SH-SY5Y (cell line): ENCODE measurements at regions not wholly inside any gene's neighbourhood (a gene's known extent, or its start where the extent isn't known, plus 50 kb on each side); places are given as distances from the start of the nearest gene placed in this dataset.

Experiments
- GATA2 ChIP-seq: IDR thresholded peaks from 2 replicates; pipeline ENCODE4 v1.6.1; 2011; ENCODE audit warnings: mild to moderate bottlenecking, low read depth, low read length
- GATA3 ChIP-seq: IDR thresholded peaks from 2 replicates; pipeline ENCODE4 v1.6.1; 2011; ENCODE audit warnings: low read depth, mild to moderate bottlenecking, low read length, moderate library complexity

DNA sequence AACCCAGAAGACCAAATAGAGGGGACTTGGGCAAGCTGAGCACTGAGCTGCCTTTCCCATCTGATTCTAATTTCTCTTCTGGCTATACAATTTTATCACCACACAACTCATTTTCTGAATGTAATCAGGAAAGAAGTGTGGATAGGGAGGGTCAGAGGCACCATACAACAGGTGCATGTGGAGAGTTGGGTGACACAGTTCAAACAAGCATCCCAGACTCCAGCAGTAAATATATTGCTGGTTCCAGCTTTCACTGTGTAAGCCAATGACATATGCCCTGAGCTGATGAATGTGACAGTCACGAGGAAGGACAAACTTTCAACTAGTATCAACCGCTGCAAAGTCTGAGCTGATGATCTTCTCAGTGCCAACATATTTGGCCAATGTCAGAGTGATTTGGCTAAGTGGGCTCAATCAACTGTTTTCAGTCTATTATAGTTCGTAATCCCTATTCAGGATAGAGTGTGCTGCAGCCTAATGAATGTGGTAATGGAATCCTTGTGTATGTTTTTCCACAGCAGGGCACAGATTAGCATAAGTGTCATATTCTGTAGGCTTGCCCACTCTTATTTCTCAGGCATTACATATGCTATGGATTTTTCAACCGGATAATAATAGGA is 109.9 kb upstream of the MEIS1 start:
- TF ChIP-seq GATA2: no peak
- TF ChIP-seq GATA3: no peak

GRCh38 chr2:66324356-66324755 is 110.6 kb upstream of the MEIS1 start:
- no peak for TF ChIP-seq GATA3
- TF ChIP-seq GATA2: no peak

DNA sequence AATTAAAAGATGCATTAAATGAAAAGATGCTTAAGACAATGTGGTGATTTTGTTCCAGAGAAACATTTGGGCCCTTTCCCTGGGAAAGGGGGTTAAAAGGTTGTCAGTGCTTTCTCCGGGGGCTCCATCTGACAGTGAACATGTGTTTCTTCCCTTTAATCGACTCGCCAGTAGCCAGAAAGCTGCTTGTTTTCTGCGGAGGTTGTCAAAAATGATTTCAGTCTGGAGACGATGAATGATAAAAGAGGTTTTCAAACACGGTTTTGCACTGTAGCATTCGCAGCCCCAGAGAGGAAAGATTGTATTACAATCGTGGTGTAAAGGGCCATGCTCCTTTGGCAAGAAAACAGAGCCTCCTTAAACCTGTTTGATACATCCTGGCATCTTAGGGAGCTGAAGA is 111.5 kb upstream of the MEIS1 start:
- no peak for TF ChIP-seq GATA3
- peak; percentile 37; the same call in 1 of the 2 replicates for TF ChIP-seq GATA2

DNA sequence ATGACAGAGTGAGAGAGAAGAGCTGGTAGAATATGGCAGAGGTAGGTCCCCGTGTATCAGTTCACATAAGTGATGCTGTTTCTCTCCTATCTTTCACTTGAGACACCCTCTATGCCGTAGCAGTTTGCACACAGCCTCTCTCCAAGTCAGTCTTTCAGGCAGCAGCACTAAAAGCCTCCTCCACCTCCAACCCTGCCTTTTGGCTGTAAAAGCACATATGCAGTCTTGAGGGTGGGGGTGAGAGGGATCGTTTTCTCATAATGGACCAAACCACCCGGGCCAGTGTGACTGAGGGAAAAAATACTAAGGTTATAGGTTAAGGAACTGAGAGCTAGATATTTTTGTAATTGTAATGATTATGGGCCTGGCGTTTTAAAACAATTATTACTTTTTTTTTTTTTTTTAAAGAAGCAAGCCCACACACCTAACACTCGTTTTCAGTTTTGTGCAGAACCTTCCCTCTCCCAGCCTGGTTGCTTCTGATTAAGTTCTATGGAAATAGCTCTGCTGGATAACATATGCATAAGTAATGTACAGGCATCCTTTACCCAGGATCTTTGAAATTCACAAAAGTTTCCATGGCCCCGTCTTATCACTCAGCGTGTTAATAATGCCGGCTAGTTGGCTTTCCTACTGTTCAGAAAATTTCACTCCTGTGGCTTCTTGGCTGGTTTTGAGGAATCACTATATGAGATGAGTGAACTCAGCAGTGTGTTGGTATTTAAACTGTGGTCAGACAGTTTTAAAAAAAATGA is 112.2 kb upstream of the MEIS1 start:
- TF ChIP-seq GATA3 (no peak), GATA2 (no peak)

- TF ChIP-seq GATA3: no peak
- TF ChIP-seq GATA2: no peak
These were observed 116.8 kb upstream of the MEIS1 start for GRCh38 chr2:66318009-66318561.

- no peak for TF ChIP-seq GATA2
- TF ChIP-seq GATA3: no peak
These were observed 117.5 kb upstream of the MEIS1 start for GRCh38 chr2:66317268-66317890.

DNA sequence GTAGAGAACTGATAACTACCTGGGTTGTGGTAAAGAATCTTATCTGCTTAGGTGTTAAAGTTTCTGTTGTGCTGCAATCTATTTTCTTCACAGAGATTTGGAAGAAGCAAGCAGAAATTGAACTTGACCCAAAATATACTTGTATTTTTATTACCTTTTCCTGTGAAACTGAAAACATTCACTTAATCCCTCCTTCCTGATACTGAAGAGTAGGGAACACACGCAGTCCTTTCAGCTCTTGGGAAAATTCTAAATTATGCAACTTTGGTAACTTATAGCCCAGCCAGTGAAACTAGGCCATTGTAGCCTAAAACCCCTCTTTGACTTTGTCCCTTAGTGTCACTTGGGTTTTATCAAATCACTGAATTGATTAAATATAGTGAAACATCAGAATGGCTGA is 128.4 kb upstream of the MEIS1 start:
- TF ChIP-seq GATA2: no peak
- TF ChIP-seq GATA3: no peak

DNA sequence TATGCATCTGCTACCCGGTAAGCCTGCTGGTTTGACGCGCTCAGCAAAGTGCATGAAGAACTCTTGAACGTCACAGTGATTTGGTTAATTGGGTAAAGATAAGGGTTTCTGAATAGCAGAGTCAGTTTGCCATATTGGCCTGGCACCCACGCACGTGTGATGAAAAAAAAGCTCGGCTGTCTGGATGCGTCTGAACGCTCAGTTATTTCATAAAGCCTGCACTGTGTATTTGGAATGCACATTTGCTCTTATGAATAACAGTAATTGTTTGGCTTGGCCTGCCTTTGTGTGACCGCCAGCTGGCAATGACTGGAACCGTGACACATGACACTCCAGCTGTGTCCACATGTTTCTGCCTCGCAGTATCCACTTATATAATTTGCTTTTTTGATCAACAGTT is 129.2 kb upstream of the MEIS1 start:
- TF ChIP-seq GATA2 (peak; percentile 62), GATA3 (no peak)

DNA sequence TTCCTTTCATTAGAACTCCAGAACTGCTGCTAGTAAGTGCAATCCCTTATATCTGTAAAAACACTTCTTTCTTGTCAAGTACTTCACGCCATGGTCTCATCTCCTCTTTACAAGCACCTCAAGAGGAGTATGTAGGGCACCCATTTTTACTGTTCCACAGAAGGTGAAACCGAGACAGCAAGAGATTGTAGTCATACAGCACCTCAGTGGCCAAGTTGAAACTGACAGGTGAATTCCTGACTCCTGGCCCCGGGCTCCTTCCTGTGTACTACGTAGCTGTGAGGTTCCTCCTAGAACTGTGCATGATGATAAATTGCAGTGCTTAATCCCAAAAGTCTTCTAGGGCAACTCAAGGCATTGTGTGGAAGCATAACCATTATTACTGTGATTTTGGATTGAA is 131.5 kb upstream of the MEIS1 start:
- no peak for TF ChIP-seq GATA2

GRCh38 chr2:66301767-66302140 is 133.2 kb upstream of the MEIS1 start:
- no peak for TF ChIP-seq GATA3
- no peak for TF ChIP-seq GATA2

- no peak for TF ChIP-seq GATA3
- no peak for TF ChIP-seq GATA2
These were observed 133.7 kb upstream of the MEIS1 start for GRCh38 chr2:66301022-66301766.

GRCh38 chr2:66283787-66284186 is 151.1 kb upstream of the MEIS1 start:
- no peak for TF ChIP-seq GATA3
- TF ChIP-seq GATA2: no peak

- TF ChIP-seq GATA3: no peak
- TF ChIP-seq GATA2: no peak
These were observed 152.9 kb upstream of the MEIS1 start for GRCh38 chr2:66281980-66282379.

DNA sequence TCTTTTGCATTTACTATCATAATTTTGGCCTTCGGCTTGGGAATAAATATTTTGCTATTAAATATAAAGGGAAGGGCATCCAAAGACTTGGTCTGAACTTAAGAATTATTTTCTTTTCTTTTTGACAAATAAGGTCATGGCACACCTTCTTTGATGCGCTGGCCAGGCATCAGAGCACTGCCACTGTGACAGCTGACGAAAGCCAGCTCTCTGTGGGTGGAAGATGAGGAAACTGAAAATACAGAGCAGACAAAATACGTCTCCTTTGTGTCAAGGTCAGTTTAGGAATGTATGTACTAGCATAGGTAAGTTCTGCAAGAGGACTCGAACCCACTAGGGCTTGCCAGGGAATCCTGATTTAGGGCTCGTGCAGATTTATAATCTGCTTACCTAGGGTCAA is 155.9 kb upstream of the MEIS1 start:
- TF ChIP-seq GATA3: no peak
- TF ChIP-seq GATA2: no peak
